GM12878 (cell line): ENCODE measurements at regions not wholly inside any gene's neighbourhood (a gene's known extent, or its start where the extent isn't known, plus 50 kb on each side); places are given as distances from the start of the nearest gene placed in this dataset.

Source experiments
- EZH2 ChIP-seq: IDR thresholded peaks from 2 replicates; pipeline ENCODE4 v1.6.1; 2012; ENCODE audit warnings: low read depth, mild to moderate bottlenecking, control low read depth, inconsistent platforms, low read length, borderline replicate concordance; ENCODE audit not compliant: control insufficient read depth
- RELA ChIP-seq: fragments of 450-650 bp; IDR thresholded peaks from 2 replicates; pipeline ENCODE4 v1.8.0; 2014; ENCODE audit warnings: borderline replicate concordance; ENCODE audit not compliant: partially characterized antibody
- SUZ12 ChIP-seq: fragments of 200-600 bp; sonication (generic); IDR thresholded peaks from one replicate; pipeline ENCODE4 v1.6.1; 2018; ENCODE audit warnings: antibody characterized with exemption, mild to moderate bottlenecking; ENCODE audit not compliant: unreplicated experiment
- TAF1 ChIP-seq: IDR thresholded peaks from 2 replicates; pipeline ENCODE4 v1.6.1; 2011; ENCODE audit warnings: mild to moderate bottlenecking, low read depth, low read length, borderline replicate concordance
- TBL1XR1 ChIP-seq: IDR thresholded peaks from 2 replicates; pipeline ENCODE4 v1.6.1; 2012; ENCODE audit warnings: low read depth, low read length, improper control_type of control experiment
- TF ChIP-seq, protein P1 (sequence below), 3 experiments: IDR thresholded peaks in 2 of 3; conservative IDR thresholded peaks in 1 of 3; 2 replicates each; pipeline ENCODE4 v1.5.1; 2011; ENCODE audit warnings: low read depth in 3 of 3, low read length in 3 of 3, mild to moderate bottlenecking in 3 of 3, control low read depth in 2 of 3, moderate library complexity in 2 of 3, inconsistent platforms in 1 of 3, mixed read lengths in 1 of 3; ENCODE audit not compliant: control insufficient read depth in 2 of 3, insufficient read depth in 1 of 3; ENCODE audit errors: extremely low read depth in 1 of 3
- TF ChIP-seq, protein P2 (sequence below): IDR thresholded peaks from 2 replicates; pipeline ENCODE4 v1.6.1; 2012; ENCODE audit warnings: mild to moderate bottlenecking, low read depth, low read length
- TF ChIP-seq, protein P3 (sequence below): IDR thresholded peaks from 2 replicates; pipeline ENCODE4 v1.6.1; 2012; ENCODE audit warnings: low read depth, low read length, improper control_type of control experiment

DNA sequence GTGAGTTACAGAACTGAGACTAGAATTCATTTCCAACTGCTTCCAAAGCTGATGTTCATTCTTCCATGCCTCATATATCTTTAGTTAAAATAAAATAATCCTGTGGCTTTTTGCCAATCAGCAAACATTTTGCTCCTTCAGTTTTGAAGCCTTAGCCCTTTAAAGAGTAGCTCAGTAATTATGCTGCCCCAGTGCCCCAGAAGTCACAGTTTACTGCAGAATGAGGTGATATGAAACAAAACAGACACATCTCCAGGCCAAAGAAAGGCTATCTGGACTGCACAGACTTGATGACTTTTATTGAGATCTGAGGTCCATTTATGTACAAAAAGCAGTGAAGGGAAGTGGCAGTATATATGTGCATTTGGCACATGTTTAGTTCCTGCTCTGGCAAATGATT, 285.8 kb upstream of the ZNF462 start:
- TF ChIP-seq, protein P1, sequence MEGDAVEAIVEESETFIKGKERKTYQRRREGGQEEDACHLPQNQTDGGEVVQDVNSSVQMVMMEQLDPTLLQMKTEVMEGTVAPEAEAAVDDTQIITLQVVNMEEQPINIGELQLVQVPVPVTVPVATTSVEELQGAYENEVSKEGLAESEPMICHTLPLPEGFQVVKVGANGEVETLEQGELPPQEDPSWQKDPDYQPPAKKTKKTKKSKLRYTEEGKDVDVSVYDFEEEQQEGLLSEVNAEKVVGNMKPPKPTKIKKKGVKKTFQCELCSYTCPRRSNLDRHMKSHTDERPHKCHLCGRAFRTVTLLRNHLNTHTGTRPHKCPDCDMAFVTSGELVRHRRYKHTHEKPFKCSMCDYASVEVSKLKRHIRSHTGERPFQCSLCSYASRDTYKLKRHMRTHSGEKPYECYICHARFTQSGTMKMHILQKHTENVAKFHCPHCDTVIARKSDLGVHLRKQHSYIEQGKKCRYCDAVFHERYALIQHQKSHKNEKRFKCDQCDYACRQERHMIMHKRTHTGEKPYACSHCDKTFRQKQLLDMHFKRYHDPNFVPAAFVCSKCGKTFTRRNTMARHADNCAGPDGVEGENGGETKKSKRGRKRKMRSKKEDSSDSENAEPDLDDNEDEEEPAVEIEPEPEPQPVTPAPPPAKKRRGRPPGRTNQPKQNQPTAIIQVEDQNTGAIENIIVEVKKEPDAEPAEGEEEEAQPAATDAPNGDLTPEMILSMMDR (IDR thresholded peaks at IDR 0.05 in 2 of 3, conservative IDR thresholded peaks at IDR 0.05 in 1 of 3; ENCODE audit: control insufficient read depth in 2 of 3, extremely low read depth in 1 of 3, insufficient read depth in 1 of 3, low read depth in 3 of 3, low read length in 3 of 3), result no peak
- TF ChIP-seq TBL1XR1 (no peak), EZH2 (no peak), TAF1 (no peak), RELA (no peak), SUZ12 (no peak)
- TF ChIP-seq, protein P2, sequence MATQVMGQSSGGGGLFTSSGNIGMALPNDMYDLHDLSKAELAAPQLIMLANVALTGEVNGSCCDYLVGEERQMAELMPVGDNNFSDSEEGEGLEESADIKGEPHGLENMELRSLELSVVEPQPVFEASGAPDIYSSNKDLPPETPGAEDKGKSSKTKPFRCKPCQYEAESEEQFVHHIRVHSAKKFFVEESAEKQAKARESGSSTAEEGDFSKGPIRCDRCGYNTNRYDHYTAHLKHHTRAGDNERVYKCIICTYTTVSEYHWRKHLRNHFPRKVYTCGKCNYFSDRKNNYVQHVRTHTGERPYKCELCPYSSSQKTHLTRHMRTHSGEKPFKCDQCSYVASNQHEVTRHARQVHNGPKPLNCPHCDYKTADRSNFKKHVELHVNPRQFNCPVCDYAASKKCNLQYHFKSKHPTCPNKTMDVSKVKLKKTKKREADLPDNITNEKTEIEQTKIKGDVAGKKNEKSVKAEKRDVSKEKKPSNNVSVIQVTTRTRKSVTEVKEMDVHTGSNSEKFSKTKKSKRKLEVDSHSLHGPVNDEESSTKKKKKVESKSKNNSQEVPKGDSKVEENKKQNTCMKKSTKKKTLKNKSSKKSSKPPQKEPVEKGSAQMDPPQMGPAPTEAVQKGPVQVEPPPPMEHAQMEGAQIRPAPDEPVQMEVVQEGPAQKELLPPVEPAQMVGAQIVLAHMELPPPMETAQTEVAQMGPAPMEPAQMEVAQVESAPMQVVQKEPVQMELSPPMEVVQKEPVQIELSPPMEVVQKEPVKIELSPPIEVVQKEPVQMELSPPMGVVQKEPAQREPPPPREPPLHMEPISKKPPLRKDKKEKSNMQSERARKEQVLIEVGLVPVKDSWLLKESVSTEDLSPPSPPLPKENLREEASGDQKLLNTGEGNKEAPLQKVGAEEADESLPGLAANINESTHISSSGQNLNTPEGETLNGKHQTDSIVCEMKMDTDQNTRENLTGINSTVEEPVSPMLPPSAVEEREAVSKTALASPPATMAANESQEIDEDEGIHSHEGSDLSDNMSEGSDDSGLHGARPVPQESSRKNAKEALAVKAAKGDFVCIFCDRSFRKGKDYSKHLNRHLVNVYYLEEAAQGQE, result no peak
- TF ChIP-seq, protein P3, sequence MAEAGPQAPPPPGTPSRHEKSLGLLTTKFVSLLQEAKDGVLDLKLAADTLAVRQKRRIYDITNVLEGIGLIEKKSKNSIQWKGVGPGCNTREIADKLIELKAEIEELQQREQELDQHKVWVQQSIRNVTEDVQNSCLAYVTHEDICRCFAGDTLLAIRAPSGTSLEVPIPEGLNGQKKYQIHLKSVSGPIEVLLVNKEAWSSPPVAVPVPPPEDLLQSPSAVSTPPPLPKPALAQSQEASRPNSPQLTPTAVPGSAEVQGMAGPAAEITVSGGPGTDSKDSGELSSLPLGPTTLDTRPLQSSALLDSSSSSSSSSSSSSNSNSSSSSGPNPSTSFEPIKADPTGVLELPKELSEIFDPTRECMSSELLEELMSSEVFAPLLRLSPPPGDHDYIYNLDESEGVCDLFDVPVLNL, result no peak
